ENCODE measurements at regions not wholly inside any gene's neighbourhood (a gene's known extent, or its start where the extent isn't known, plus 50 kb on each side); places are given as distances from the start of the nearest gene placed in this dataset.

GRCh38 chr15:79380755-79381497 lies 51.2 kb upstream of the MINAR1 start:
- TF ChIP-seq POLR2A (IDR thresholded peaks at IDR 0.05) (no peak), EP300 (IDR thresholded peaks at IDR 0.05) (no peak)
- TF ChIP-seq, protein P1, sequence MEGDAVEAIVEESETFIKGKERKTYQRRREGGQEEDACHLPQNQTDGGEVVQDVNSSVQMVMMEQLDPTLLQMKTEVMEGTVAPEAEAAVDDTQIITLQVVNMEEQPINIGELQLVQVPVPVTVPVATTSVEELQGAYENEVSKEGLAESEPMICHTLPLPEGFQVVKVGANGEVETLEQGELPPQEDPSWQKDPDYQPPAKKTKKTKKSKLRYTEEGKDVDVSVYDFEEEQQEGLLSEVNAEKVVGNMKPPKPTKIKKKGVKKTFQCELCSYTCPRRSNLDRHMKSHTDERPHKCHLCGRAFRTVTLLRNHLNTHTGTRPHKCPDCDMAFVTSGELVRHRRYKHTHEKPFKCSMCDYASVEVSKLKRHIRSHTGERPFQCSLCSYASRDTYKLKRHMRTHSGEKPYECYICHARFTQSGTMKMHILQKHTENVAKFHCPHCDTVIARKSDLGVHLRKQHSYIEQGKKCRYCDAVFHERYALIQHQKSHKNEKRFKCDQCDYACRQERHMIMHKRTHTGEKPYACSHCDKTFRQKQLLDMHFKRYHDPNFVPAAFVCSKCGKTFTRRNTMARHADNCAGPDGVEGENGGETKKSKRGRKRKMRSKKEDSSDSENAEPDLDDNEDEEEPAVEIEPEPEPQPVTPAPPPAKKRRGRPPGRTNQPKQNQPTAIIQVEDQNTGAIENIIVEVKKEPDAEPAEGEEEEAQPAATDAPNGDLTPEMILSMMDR (IDR thresholded peaks at IDR 0.05): peak in 3 of 4 experiments; percentile 61 to 81 (median 66)
- intact Hi-C loops (cut with DNase I): loop anchor here (1.0 to 10.0 kb wide), 4 partner anchors 214 to 791 kb away; no protein-coding TSS in a partner anchor
- peak; percentile 71 for DNase-seq
- Histone ChIP-seq H3K9me3 (no peaks in the 10 kb centered on the region), H3K36me3 (no peaks in the 10 kb centered on the region), H3K4me3 (no peak overlapping the region), H3K27me3 (no peaks in the 10 kb centered on the region), H3K27ac (no peak overlapping the region), H3K4me1 (no peaks in the 10 kb centered on the region)
- 45 to 49% methylated on average over 4 of the region's 4 CpGs for WGBS, 2 donors

DNA sequence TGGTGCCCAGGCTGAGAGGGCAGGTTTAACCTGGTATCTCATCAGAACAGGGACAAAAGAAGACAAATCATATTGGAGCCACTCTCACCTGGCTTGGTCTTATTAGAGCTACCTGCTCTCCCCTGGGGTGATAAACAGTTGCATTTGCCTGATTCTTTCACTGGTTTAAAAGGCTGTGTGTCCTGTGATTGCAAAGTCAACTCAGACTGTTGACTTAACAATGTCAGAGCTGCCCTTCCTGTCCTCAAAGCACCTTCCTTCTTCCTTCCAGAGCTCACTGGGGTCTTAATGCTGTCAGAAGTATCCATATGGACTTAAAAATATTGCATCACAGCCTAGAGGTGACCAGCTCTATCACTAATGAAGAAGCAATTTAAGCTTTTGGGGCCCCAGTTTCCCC lies 50.5 kb upstream of the MINAR1 start:
- H3K4me1 ChIP-seq: no peaks in the 10 kb centered on the region
- H3K27ac ChIP-seq: no peak overlapping the region
- DNase-seq: no peak
- H3K9me3 ChIP-seq: no peaks in the 10 kb centered on the region
- no peaks in the 10 kb centered on the region for H3K36me3 ChIP-seq
- TF ChIP-seq EP300 (IDR thresholded peaks at IDR 0.05) (no peak), POLR2AphosphoS5 (IDR thresholded peaks at IDR 0.05) (no peak), POLR2A (IDR thresholded peaks at IDR 0.05) (no peak)
- TF ChIP-seq, protein P1 (IDR thresholded peaks at IDR 0.05): no peak
- no peaks in the 10 kb centered on the region for H3K27me3 ChIP-seq
- intact Hi-C loops (cut with DNase I): loop anchor here (1.0 to 10.0 kb wide), 4 partner anchors 213 to 791 kb away; no protein-coding TSS in a partner anchor
- H3K4me3 ChIP-seq: no peak overlapping the region

Measured in sigmoid colon (tissue), 6 donors.